Astrocyte (in vitro differentiated cells and primary cell): ENCODE measurements at regions not wholly inside any gene's neighbourhood (a gene's known extent, or its start where the extent isn't known, plus 50 kb on each side); places are given as distances from the start of the nearest gene placed in this dataset.

ENCODE experiments used
- DNase-seq: peaks from one replicate; pipeline ENCODE4 v3.0.0-alpha.2; 2010; ENCODE audit warnings: low read depth
- FAIRE-seq: peaks from 2 replicates; lab custom pipeline; 2011; peaks lifted over from hg19 to GRCh38; lab: Jason Lieb, UNC
- H2AFZ ChIP-seq: 2 replicates; pipeline ENCODE4 v1.6.0; 2012; ENCODE audit warnings: low read depth, low read length, inconsistent platforms
- H3K27ac ChIP-seq: 2 replicates; pipeline ENCODE4 v1.5.1; 2011; ENCODE audit warnings: low read depth, low read length, inconsistent platforms
- H3K27me3 ChIP-seq: 2 replicates; pipeline ENCODE4 v1.6.0; 2011; ENCODE audit warnings: low read length, inconsistent platforms; ENCODE audit not compliant: insufficient read depth
- H3K36me3 ChIP-seq: 2 replicates; pipeline ENCODE4 v1.5.1; 2011; ENCODE audit warnings: low read length, inconsistent platforms; ENCODE audit not compliant: insufficient read depth
- H3K4me1 ChIP-seq: 2 replicates; pipeline ENCODE4 v1.5.1; 2011; ENCODE audit warnings: low read length, inconsistent platforms; ENCODE audit not compliant: insufficient read depth
- H3K4me2 ChIP-seq: 2 replicates; pipeline ENCODE4 v1.6.0; 2012; ENCODE audit warnings: low read length, inconsistent platforms
- H3K4me3 ChIP-seq: 2 replicates; pipeline ENCODE4 v1.5.1; 2011; ENCODE audit warnings: low read depth, mild to moderate bottlenecking, low read length, inconsistent platforms; ENCODE audit not compliant: insufficient read depth
- H3K79me2 ChIP-seq: 2 replicates; pipeline ENCODE4 v1.6.0; 2012; ENCODE audit warnings: mild to moderate bottlenecking, low read length, inconsistent platforms; ENCODE audit not compliant: insufficient read depth
- H3K9ac ChIP-seq: 2 replicates; pipeline ENCODE4 v1.6.0; 2012; ENCODE audit warnings: mild to moderate bottlenecking, low read length, inconsistent platforms
- H3K9me3 ChIP-seq: 2 replicates; pipeline ENCODE4 v1.5.1; 2012; ENCODE audit warnings: low read depth, mild to moderate bottlenecking, low read length, inconsistent platforms; ENCODE audit not compliant: insufficient read depth
- H4K20me1 ChIP-seq: 2 replicates; pipeline ENCODE4 v1.6.0; 2012; ENCODE audit warnings: low read length, inconsistent platforms; ENCODE audit not compliant: insufficient read depth
- H3K27ac Mint-ChIP-seq: one replicate; pipeline ENCODE4 v1.8.0; 2021; ENCODE audit warnings: mild to moderate bottlenecking, mixed read lengths; ENCODE audit not compliant: unreplicated experiment
- H3K27me3 Mint-ChIP-seq: one replicate; pipeline ENCODE4 v1.8.0; 2021; ENCODE audit warnings: low read depth, mixed read lengths; ENCODE audit not compliant: unreplicated experiment
- H3K36me3 Mint-ChIP-seq: one replicate; pipeline ENCODE4 v1.8.0; 2021; ENCODE audit warnings: low read depth, mixed read lengths; ENCODE audit not compliant: unreplicated experiment
- H3K4me1 Mint-ChIP-seq: one replicate; pipeline ENCODE4 v1.8.0; 2021; ENCODE audit warnings: low read depth, mixed read lengths; ENCODE audit not compliant: unreplicated experiment
- H3K4me3 Mint-ChIP-seq: one replicate; pipeline ENCODE4 v1.8.0; 2021; ENCODE audit warnings: mild to moderate bottlenecking, moderate library complexity, mixed read lengths; ENCODE audit not compliant: unreplicated experiment
- H3K9me3 Mint-ChIP-seq: one replicate; pipeline ENCODE4 v1.8.0; 2021; ENCODE audit warnings: mild to moderate bottlenecking, mixed read lengths; ENCODE audit not compliant: unreplicated experiment
- EZH2 ChIP-seq: IDR thresholded peaks from 2 replicates; pipeline ENCODE4 v1.6.1; 2012; ENCODE audit warnings: mild to moderate bottlenecking, low read length, inconsistent platforms; ENCODE audit not compliant: insufficient read depth
- TF ChIP-seq, protein P1 (sequence below): IDR thresholded peaks from 2 replicates; pipeline ENCODE4 v1.5.1; 2011; ENCODE audit warnings: low read depth, mild to moderate bottlenecking, inconsistent platforms, low read length, moderate library complexity; ENCODE audit not compliant: insufficient read depth

DNA sequence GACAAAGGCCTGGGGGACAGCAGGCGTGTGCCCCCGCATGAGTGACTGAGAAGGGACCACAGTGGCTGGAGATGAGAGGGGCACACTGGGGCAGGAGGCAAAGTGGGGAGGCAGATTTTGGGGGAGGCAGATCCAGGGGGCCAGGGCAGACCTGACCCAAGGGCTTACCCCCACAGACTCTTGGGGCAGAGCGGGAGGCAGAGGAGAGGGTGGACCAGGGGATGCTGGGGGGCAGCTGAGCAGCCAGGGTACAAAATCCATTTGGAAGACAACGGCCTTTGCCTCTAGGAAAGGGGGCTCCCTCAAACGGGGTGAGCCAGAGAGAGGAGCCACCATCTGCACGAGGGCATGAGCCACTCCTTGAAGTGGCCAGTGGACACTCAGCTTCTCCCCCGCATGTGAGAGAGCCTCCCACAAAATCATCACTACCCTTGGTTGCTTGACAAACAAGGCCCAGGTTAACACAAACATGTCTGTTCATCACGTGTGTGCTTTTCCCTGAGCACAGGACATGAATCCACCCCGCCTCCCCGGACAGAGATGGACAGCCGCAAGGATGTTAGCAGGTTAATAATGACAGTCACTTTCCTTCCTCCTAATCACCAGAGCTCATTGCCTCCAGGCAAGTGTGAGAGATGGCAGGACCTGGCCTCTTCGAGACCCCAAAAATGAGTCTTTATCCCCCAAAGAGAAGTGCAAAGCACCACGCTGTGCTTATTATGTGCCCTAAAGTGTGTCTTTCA lies 72.0 kb upstream of the RAB6C start:
- Mint-ChIP-seq H3K27ac (no peak overlapping the region), H3K9me3 (peaks cover 3% of the 10 kb centered on the region), H3K27me3 (peaks cover 37% of the 10 kb centered on the region), H3K4me1 (no peaks in the 10 kb centered on the region), H3K4me3 (no peak overlapping the region), H3K36me3 (no peaks in the 10 kb centered on the region)
- TF ChIP-seq, protein P1, sequence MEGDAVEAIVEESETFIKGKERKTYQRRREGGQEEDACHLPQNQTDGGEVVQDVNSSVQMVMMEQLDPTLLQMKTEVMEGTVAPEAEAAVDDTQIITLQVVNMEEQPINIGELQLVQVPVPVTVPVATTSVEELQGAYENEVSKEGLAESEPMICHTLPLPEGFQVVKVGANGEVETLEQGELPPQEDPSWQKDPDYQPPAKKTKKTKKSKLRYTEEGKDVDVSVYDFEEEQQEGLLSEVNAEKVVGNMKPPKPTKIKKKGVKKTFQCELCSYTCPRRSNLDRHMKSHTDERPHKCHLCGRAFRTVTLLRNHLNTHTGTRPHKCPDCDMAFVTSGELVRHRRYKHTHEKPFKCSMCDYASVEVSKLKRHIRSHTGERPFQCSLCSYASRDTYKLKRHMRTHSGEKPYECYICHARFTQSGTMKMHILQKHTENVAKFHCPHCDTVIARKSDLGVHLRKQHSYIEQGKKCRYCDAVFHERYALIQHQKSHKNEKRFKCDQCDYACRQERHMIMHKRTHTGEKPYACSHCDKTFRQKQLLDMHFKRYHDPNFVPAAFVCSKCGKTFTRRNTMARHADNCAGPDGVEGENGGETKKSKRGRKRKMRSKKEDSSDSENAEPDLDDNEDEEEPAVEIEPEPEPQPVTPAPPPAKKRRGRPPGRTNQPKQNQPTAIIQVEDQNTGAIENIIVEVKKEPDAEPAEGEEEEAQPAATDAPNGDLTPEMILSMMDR, result no peak
- TF ChIP-seq EZH2, result no peak
- H3K36me3 ChIP-seq, result no peaks in the 10 kb centered on the region
- H2AFZ ChIP-seq, result no peak overlapping the region
- H3K9ac ChIP-seq, result no peak overlapping the region
- DNase-seq (no peak), FAIRE-seq (no peak)
- H3K27ac ChIP-seq, result no peak overlapping the region
- no peaks in the 10 kb centered on the region for H3K4me1 ChIP-seq
- H3K79me2 ChIP-seq, result no peaks in the 10 kb centered on the region
- no peaks in the 10 kb centered on the region for H3K9me3 ChIP-seq
- H3K27me3 ChIP-seq, result no peaks in the 10 kb centered on the region
- H3K4me3 ChIP-seq, result no peak overlapping the region
- no peak overlapping the region for H3K4me2 ChIP-seq
- H4K20me1 ChIP-seq, result no peaks in the 10 kb centered on the region

DNA sequence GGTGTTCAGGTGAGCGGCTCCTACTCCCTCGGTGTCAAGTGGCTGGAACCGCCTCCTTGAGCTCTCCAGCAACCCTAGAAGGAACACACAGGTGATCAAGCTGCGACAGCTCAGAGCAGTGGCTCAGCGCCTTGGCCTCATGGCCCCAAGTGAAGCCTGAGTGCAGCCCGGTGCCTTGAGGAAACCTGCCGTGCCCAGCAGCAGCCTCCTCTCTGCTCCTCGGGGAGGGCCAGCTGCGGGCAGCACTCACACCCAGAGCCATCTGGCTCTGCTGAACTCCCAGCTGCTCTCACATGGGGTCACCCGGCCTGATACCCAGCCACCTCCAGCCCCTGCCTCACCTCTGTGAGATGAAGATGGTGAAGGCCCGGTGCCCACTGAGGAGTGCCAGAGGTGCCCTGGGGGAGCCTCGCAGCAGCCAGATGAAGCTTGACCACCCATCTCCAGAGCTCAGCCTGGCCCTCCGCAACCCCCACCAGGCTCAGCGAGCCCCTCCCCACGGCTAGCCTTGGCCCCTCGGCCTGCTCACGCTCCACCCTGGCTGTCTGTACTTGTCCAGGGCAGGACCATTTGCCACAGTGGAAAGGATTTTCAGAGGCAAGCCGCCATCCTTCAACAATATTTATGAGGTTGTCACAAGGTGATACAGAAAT lies 70.6 kb upstream of the RAB6C start:
- Mint-ChIP-seq H3K36me3 (no peaks in the 10 kb centered on the region), H3K4me3 (no peak overlapping the region), H3K4me1 (no peaks in the 10 kb centered on the region), H3K9me3 (peaks cover 3% of the 10 kb centered on the region), H3K27ac (no peak overlapping the region), H3K27me3 (peaks cover 46% of the 10 kb centered on the region)
- Histone ChIP-seq H2AFZ (no peak overlapping the region), H3K27me3 (no peaks in the 10 kb centered on the region), H3K9me3 (no peaks in the 10 kb centered on the region), H3K4me3 (no peak overlapping the region), H3K79me2 (no peaks in the 10 kb centered on the region), H3K4me1 (no peaks in the 10 kb centered on the region), H3K27ac (no peak overlapping the region), H3K36me3 (no peaks in the 10 kb centered on the region), H3K4me2 (no peak overlapping the region), H4K20me1 (no peaks in the 10 kb centered on the region), H3K9ac (no peak overlapping the region)
- DNase-seq (no peak), FAIRE-seq (no peak)
- no peak for TF ChIP-seq EZH2
- TF ChIP-seq, protein P1, result no peak
